OCI-LY7 (cell line): ENCODE measurements at regions not wholly inside any gene's neighbourhood (a gene's known extent, or its start where the extent isn't known, plus 50 kb on each side); places are given as distances from the start of the nearest gene placed in this dataset.

Source experiments
- BruUV-seq: library from RNA; stranded (reverse); fragments of 400-500 nt; replicated peaks from 2 replicates; lab custom pipeline; 2021; lab: Mats Ljungman, UMichigan
- CTCF ChIA-PET: fragments of 300-600 bp; sonication (Branson Sonifier 250); formaldehyde crosslinking; loops from one replicate; lab custom pipeline; 2022; ENCODE audit warnings: antibody characterized with exemption; ENCODE audit not compliant: unreplicated experiment; lab: Charles Lee
- POLR2A ChIA-PET: fragments of 300-600 bp; sonication (Branson Sonifier 250); formaldehyde crosslinking; loops from one replicate; lab custom pipeline; 2022; ENCODE audit warnings: antibody characterized with exemption; lab: Charles Lee
- DNase-seq: peaks from one replicate; pipeline ENCODE4 v3.0.0-alpha.2; 2015; ENCODE audit warnings: low spot score
- H2AFZ ChIP-seq: fragments of 200-600 bp; sonication (generic), shearing (Covaris generic); 2 replicates; pipeline ENCODE4 v1.6.1; 2014; ENCODE audit warnings: mild to moderate bottlenecking, antibody characterized with exemption, low read length, moderate library complexity
- H3K27ac ChIP-seq: fragments of 200-600 bp; sonication (generic); 2 replicates; pipeline ENCODE4 v1.5.1; 2014; ENCODE audit warnings: mixed run types, low read depth, mild to moderate bottlenecking, moderate library complexity, low read length, inconsistent platforms; ENCODE audit not compliant: poor library complexity, severe bottlenecking
- H3K36me3 ChIP-seq: fragments of 200-600 bp; sonication (generic); 2 replicates; pipeline ENCODE4 v1.6.1; 2014; ENCODE audit warnings: mild to moderate bottlenecking, antibody characterized with exemption, low read length, moderate library complexity, mixed read lengths; ENCODE audit not compliant: insufficient read depth
- H3K4me1 ChIP-seq: fragments of 200-600 bp; sonication (generic); 2 replicates; pipeline ENCODE4 v1.5.1; 2014; ENCODE audit warnings: mild to moderate bottlenecking, low read length; ENCODE audit not compliant: insufficient read depth, poor library complexity, severe bottlenecking
- H3K4me2 ChIP-seq: fragments of 200-600 bp; sonication (generic); 2 replicates; pipeline ENCODE4 v1.6.1; 2014; ENCODE audit warnings: mild to moderate bottlenecking, low read length
- H3K4me3 ChIP-seq: fragments of 200-600 bp; sonication (generic); 2 replicates; pipeline ENCODE4 v1.5.1; 2014; ENCODE audit warnings: mild to moderate bottlenecking, low read depth, low read length; ENCODE audit not compliant: poor library complexity, severe bottlenecking
- H3K79me2 ChIP-seq: fragments of 200-600 bp; sonication (generic); 2 replicates; pipeline ENCODE4 v1.6.1; 2016; ENCODE audit warnings: low read depth, mild to moderate bottlenecking, low read length, moderate library complexity, mixed read lengths; ENCODE audit not compliant: insufficient read depth
- H3K9me2 ChIP-seq: fragments of 200-600 bp; sonication (generic); 2 replicates; pipeline ENCODE4 v1.6.1; 2016; ENCODE audit warnings: mild to moderate bottlenecking, low read length, mixed read lengths; ENCODE audit not compliant: insufficient read depth
- H3K9me3 ChIP-seq: fragments of 200-600 bp; sonication (generic); 2 replicates; pipeline ENCODE4 v1.6.1; 2014; ENCODE audit warnings: mild to moderate bottlenecking, mixed run types, low read length, mixed read lengths
- H4K20me1 ChIP-seq: fragments of 200-600 bp; sonication (generic); 2 replicates; pipeline ENCODE4 v1.6.1; 2014; ENCODE audit warnings: mild to moderate bottlenecking, antibody characterized with exemption, low read length, moderate library complexity, mixed read lengths; ENCODE audit not compliant: insufficient read depth
- CTCF ChIP-seq: fragments of 200-600 bp; sonication (generic); conservative IDR thresholded peaks from 2 replicates; pipeline ENCODE4 v1.5.1; 2014; ENCODE audit warnings: mild to moderate bottlenecking, antibody characterized with exemption, low read length, moderate library complexity, mixed read lengths
- EZH2phosphoT487 ChIP-seq: fragments of 200-600 bp; sonication (generic); IDR thresholded peaks from 2 replicates; pipeline ENCODE4 v1.6.1; 2018; ENCODE audit warnings: low read depth, borderline replicate concordance, mild to moderate bottlenecking, mixed run types, antibody characterized with exemption, low read length, moderate library complexity, mixed read lengths
- intact Hi-C: fragments of 100-400 bp; cut with micrococcal nuclease; formaldehyde crosslinking; loops from one replicate; pipeline ENCODE4 v1.10.0; 2022; ENCODE audit not compliant: unreplicated experiment

GRCh38 chr11:96885405-96885804, 495.6 kb downstream of the JRKL start:
- H3K27ac ChIP-seq, result no peak overlapping the region
- no peak overlapping the region for H3K4me2 ChIP-seq
- CTCF ChIA-PET, result no interaction called here
- no peaks in the 10 kb centered on the region for H3K79me2 ChIP-seq
- no peaks in the 10 kb centered on the region for H3K9me2 ChIP-seq
- no peaks in the 10 kb centered on the region for H3K4me1 ChIP-seq
- POLR2A ChIA-PET, result no interaction called here
- no peak overlapping the region for H2AFZ ChIP-seq
- BruUV-seq, result no TSS peak
- H4K20me1 ChIP-seq, result no peaks in the 10 kb centered on the region
- H3K4me3 ChIP-seq, result no peak overlapping the region
- H3K9me3 ChIP-seq, result no peaks in the 10 kb centered on the region
- TF ChIP-seq CTCF (no peak), EZH2phosphoT487 (no peak)
- DNase-seq, result no peak
- no peaks in the 10 kb centered on the region for H3K36me3 ChIP-seq
- intact Hi-C loops, result no loop called here

- Histone ChIP-seq H4K20me1 (no peaks in the 10 kb centered on the region), H3K9me3 (no peaks in the 10 kb centered on the region), H3K36me3 (no peaks in the 10 kb centered on the region), H3K79me2 (no peaks in the 10 kb centered on the region), H3K4me1 (no peaks in the 10 kb centered on the region), H3K27ac (no peak overlapping the region), H3K4me3 (no peak overlapping the region), H3K4me2 (no peak overlapping the region), H2AFZ (no peak overlapping the region), H3K9me2 (no peaks in the 10 kb centered on the region)
- no TSS peak for BruUV-seq
- TF ChIP-seq EZH2phosphoT487, result no peak
- ChIA-PET POLR2A (no interaction called here), CTCF (no interaction called here)
- no peak for DNase-seq
- intact Hi-C loops, result no loop called here
Measured at GRCh38 chr11:96885912-96886311, 496.1 kb downstream of the JRKL start.

GRCh38 chr11:96893988-96894387, 504.2 kb downstream of the JRKL start:
- ChIA-PET CTCF (no interaction called here), POLR2A (interaction anchor here (0.9 to 1.6 kb wide), 3 partner anchors 9 to 25 kb away, joined by 3 to 6 read pairs (median 4); no protein-coding TSS in a partner anchor)
- H3K79me2 ChIP-seq, result no peaks in the 10 kb centered on the region

More at GRCh38 chr11:96893988-96894387, 504.2 kb downstream of the JRKL start:
- Histone ChIP-seq H3K27ac (no peak overlapping the region), H3K36me3 (no peaks in the 10 kb centered on the region), H3K4me3 (no peak overlapping the region), H3K4me1 (no peaks in the 10 kb centered on the region), H3K9me2 (no peaks in the 10 kb centered on the region), H3K4me2 (no peak overlapping the region), H4K20me1 (no peaks in the 10 kb centered on the region), H3K9me3 (no peaks in the 10 kb centered on the region), H2AFZ (no peak overlapping the region)
- BruUV-seq, result no TSS peak
- intact Hi-C loops, result no loop called here
- TF ChIP-seq CTCF (no peak), EZH2phosphoT487 (no peak)
- DNase-seq, result no peak
